Vagina (tissue), 2 donors: ENCODE measurements at regions not wholly inside any gene's neighbourhood (a gene's known extent, or its start where the extent isn't known, plus 50 kb on each side); places are given as distances from the start of the nearest gene placed in this dataset.

Source experiments
- CTCF ChIP-seq, 3 experiments: fragments of 450-650 bp in 2 of 3; fragments of 200-600 bp in 1 of 3; sonication (generic) in 1 of 3; IDR thresholded peaks; one replicate each; pipeline ENCODE4 v1.5.1; 2017 to 2019; ENCODE audit warnings: antibody characterized with exemption in 3 of 3, mild to moderate bottlenecking in 2 of 3, moderate library complexity in 2 of 3
- POLR2AphosphoS5 ChIP-seq, 2 donors: sonication (generic); formaldehyde crosslinking; IDR thresholded peaks; one replicate each; pipeline ENCODE4 v1.9.0; 2017; ENCODE audit warnings: antibody characterized with exemption in 2 of 2, mild to moderate bottlenecking in 2 of 2, low read depth in 1 of 2; ENCODE audit not compliant: insufficient read depth in 1 of 2

- TF ChIP-seq POLR2AphosphoS5 (IDR thresholded peaks at IDR 0.05; ENCODE audit: insufficient read depth in 1 of 2, low read depth in 1 of 2) (no peak), CTCF (IDR thresholded peaks at IDR 0.05) (no peak)
Observed at GRCh38 chr7:50153995-50154394, 60.9 kb upstream of the ZPBP start.
